Smooth muscle cell (in vitro differentiated cells): ENCODE measurements at regions not wholly inside any gene's neighbourhood (a gene's known extent, or its start where the extent isn't known, plus 50 kb on each side); places are given as distances from the start of the nearest gene placed in this dataset.

Experiments
- DNase-seq: peaks from one replicate; lab custom pipeline; 2025; ENCODE audit not compliant: unreplicated experiment; lab: John Stamatoyannopoulos, UW
- H2AFZ ChIP-seq: fragments of 200-600 bp; sonication (generic); 2 replicates; pipeline ENCODE4 v1.6.0; 2016; ENCODE audit warnings: antibody characterized with exemption, low read depth, mild to moderate bottlenecking
- H3F3A ChIP-seq: fragments of 200-600 bp; sonication (generic); 2 replicates; pipeline ENCODE4 v1.6.0; 2017; ENCODE audit warnings: antibody characterized with exemption, low read depth
- H3K27ac ChIP-seq: fragments of 200-600 bp; sonication (generic); 2 replicates; pipeline ENCODE4 v1.5.1; 2016; ENCODE audit warnings: low read depth, mild to moderate bottlenecking
- H3K27me3 ChIP-seq: fragments of 200-600 bp; sonication (generic); 2 replicates; pipeline ENCODE4 v1.6.1; 2016; ENCODE audit warnings: low read depth, mild to moderate bottlenecking
- H3K36me3 ChIP-seq: fragments of 200-600 bp; sonication (generic); 2 replicates; pipeline ENCODE4 v1.5.1; 2016; ENCODE audit warnings: low read depth
- H3K4me1 ChIP-seq: fragments of 200-600 bp; sonication (generic); 2 replicates; pipeline ENCODE4 v1.5.1; 2016; ENCODE audit warnings: low read depth
- H3K4me2 ChIP-seq: fragments of 200-600 bp; sonication (generic); 2 replicates; pipeline ENCODE4 v1.6.0; 2016; ENCODE audit warnings: mild to moderate bottlenecking
- H3K4me3 ChIP-seq: fragments of 200-600 bp; sonication (generic); 2 replicates; pipeline ENCODE4 v1.5.1; 2016; ENCODE audit warnings: mild to moderate bottlenecking
- H3K79me2 ChIP-seq: fragments of 200-600 bp; sonication (generic); 2 replicates; pipeline ENCODE4 v1.6.0; 2016; ENCODE audit warnings: low read depth, mild to moderate bottlenecking
- H3K9ac ChIP-seq: fragments of 200-600 bp; sonication (generic); 2 replicates; pipeline ENCODE4 v1.6.0; 2016; ENCODE audit warnings: low read depth
- H3K9me3 ChIP-seq: fragments of 200-600 bp; sonication (generic); replicated peaks from 2 replicates; pipeline ENCODE4 v1.5.1; 2016; ENCODE audit warnings: low read depth
- H4K20me1 ChIP-seq: fragments of 200-600 bp; sonication (generic); 2 replicates; pipeline ENCODE4 v1.6.0; 2016; ENCODE audit warnings: low read depth
- WGBS: methylation state at CpG from one replicate; pipeline ENCODE4 v1.1.7; 2016; ENCODE audit warnings: low lambda C conversion rate; 5-methylcytosine and 5-hydroxymethylcytosine counted together
- TF ChIP-seq, protein P1 (sequence below): fragments of 200-600 bp; sonication (generic); IDR thresholded peaks from 2 replicates; pipeline ENCODE4 v1.5.1; 2017; ENCODE audit warnings: borderline replicate concordance, mild to moderate bottlenecking, antibody characterized with exemption; ENCODE audit not compliant: insufficient read depth, poor library complexity, severe bottlenecking

DNA sequence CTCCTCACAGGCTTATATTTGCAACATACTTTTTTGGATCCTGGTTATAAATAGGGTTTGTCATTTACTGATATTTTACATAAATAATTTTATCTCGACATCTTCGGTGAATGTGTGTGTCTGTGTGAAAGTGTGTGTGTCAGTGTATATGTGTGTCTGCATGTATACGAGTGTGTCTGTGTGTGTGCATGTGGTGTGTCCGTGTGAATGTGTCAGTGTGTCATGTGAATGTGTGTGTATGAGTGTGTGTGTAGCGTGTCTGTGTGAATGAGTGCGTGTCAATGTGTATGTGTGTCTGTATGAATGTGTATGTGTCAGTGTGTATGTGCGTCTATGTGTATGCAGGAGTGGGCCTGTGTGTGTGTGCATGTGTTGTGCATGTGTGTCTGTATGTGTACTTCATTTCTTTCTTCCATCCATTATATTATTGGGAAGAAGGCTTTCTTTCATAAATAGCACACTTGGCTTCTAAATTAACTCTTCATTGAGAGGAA is 161.6 kb downstream of the ST6GAL2 start:
- no peak overlapping the region for H3K4me2 ChIP-seq
- no peaks in the 10 kb centered on the region for H4K20me1 ChIP-seq
- H3K4me3 ChIP-seq: no peak overlapping the region
- no peaks in the 10 kb centered on the region for H3K79me2 ChIP-seq
- no peaks in the 10 kb centered on the region for H3K9me3 ChIP-seq
- no peaks in the 10 kb centered on the region for H3K4me1 ChIP-seq
- H2AFZ ChIP-seq: no peak overlapping the region
- no peaks in the 10 kb centered on the region for H3F3A ChIP-seq
- no peak overlapping the region for H3K9ac ChIP-seq
- H3K27me3 ChIP-seq: no peaks in the 10 kb centered on the region
- TF ChIP-seq, protein P1, sequence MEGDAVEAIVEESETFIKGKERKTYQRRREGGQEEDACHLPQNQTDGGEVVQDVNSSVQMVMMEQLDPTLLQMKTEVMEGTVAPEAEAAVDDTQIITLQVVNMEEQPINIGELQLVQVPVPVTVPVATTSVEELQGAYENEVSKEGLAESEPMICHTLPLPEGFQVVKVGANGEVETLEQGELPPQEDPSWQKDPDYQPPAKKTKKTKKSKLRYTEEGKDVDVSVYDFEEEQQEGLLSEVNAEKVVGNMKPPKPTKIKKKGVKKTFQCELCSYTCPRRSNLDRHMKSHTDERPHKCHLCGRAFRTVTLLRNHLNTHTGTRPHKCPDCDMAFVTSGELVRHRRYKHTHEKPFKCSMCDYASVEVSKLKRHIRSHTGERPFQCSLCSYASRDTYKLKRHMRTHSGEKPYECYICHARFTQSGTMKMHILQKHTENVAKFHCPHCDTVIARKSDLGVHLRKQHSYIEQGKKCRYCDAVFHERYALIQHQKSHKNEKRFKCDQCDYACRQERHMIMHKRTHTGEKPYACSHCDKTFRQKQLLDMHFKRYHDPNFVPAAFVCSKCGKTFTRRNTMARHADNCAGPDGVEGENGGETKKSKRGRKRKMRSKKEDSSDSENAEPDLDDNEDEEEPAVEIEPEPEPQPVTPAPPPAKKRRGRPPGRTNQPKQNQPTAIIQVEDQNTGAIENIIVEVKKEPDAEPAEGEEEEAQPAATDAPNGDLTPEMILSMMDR: no peak
- H3K36me3 ChIP-seq: no peaks in the 10 kb centered on the region
- H3K27ac ChIP-seq: no peak overlapping the region
- DNase-seq: no peak
- 97% methylated on average over 6 of the region's 7 CpGs for WGBS

GRCh38 chr2:106734165-106734564 is 151.8 kb downstream of the ST6GAL2 start:
- DNase-seq: no peak
- no peak overlapping the region for H3K9ac ChIP-seq
- no peak overlapping the region for H3K27ac ChIP-seq
- no peaks in the 10 kb centered on the region for H3K9me3 ChIP-seq
- no peaks in the 10 kb centered on the region for H3K36me3 ChIP-seq
- H3K4me2 ChIP-seq: no peak overlapping the region
- H3K4me3 ChIP-seq: no peak overlapping the region
- no peaks in the 10 kb centered on the region for H4K20me1 ChIP-seq
- H3F3A ChIP-seq: no peaks in the 10 kb centered on the region
- H3K27me3 ChIP-seq: no peaks in the 10 kb centered on the region
- TF ChIP-seq, protein P1: no peak
- 68% methylated on average over 4 of the region's 4 CpGs for WGBS
- H3K79me2 ChIP-seq: no peaks in the 10 kb centered on the region
- H2AFZ ChIP-seq: no peak overlapping the region
- no peaks in the 10 kb centered on the region for H3K4me1 ChIP-seq

- no peak overlapping the region for H3K4me3 ChIP-seq
- no peak overlapping the region for H2AFZ ChIP-seq
- H3K27ac ChIP-seq: no peak overlapping the region
- no peak for DNase-seq
- H3K79me2 ChIP-seq: no peaks in the 10 kb centered on the region
- WGBS: 91% methylated on average over 5 of the region's 5 CpGs
- H3K9ac ChIP-seq: no peak overlapping the region
- no peaks in the 10 kb centered on the region for H3K9me3 ChIP-seq
- no peaks in the 10 kb centered on the region for H3F3A ChIP-seq
- TF ChIP-seq, protein P1: no peak
- no peaks in the 10 kb centered on the region for H3K27me3 ChIP-seq
- no peaks in the 10 kb centered on the region for H3K4me1 ChIP-seq
- no peaks in the 10 kb centered on the region for H4K20me1 ChIP-seq
- H3K36me3 ChIP-seq: no peaks in the 10 kb centered on the region
- H3K4me2 ChIP-seq: no peak overlapping the region
Measured at GRCh38 chr2:106735807-106736206, 150.2 kb downstream of the ST6GAL2 start.

DNA sequence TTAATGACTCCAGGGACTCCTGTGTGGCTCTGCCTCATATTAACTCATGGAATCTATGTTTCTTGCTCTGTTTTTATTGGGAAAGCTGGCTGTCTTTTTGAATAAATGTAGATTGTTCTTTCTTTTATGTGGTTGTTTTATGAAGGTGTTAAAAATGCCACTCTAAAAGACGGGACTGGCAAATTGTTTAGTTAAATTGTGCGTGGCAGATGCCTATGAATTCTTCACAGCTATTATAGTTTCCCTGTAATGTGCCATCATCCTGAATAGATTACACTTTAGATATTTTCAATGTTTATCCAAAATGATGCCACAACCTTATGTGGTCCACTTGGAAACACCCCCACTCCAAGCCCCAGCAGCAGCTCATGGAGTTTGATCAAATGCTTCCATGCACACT is 149.7 kb downstream of the ST6GAL2 start:
- H3F3A ChIP-seq: no peaks in the 10 kb centered on the region
- H3K4me2 ChIP-seq: no peak overlapping the region
- H3K9ac ChIP-seq: no peak overlapping the region
- no peak overlapping the region for H3K27ac ChIP-seq
- TF ChIP-seq, protein P1: no peak
- no peaks in the 10 kb centered on the region for H3K79me2 ChIP-seq
- no peaks in the 10 kb centered on the region for H3K9me3 ChIP-seq
- no peaks in the 10 kb centered on the region for H4K20me1 ChIP-seq
- H3K4me3 ChIP-seq: no peak overlapping the region
- H2AFZ ChIP-seq: no peak overlapping the region
- DNase-seq: no peak
- no peaks in the 10 kb centered on the region for H3K27me3 ChIP-seq
- no peaks in the 10 kb centered on the region for H3K36me3 ChIP-seq
- no peaks in the 10 kb centered on the region for H3K4me1 ChIP-seq
- WGBS: 96% methylated on average over 2 of the region's 2 CpGs
